Neutrophil (primary cell): ENCODE measurements at regions not wholly inside any gene's neighbourhood (a gene's known extent, or its start where the extent isn't known, plus 50 kb on each side); places are given as distances from the start of the nearest gene placed in this dataset.
"Not testable (repeated sequence)": the region's sequence is repeated elsewhere in the genome, so short reads cannot be mapped to it uniquely, and the experiment has no call there.

Experiments
- H3K27ac ChIP-seq: fragments of 200-600 bp; sonication (generic); 2 replicates; pipeline ENCODE4 v1.5.1; 2016; ENCODE audit warnings: mild to moderate bottlenecking, moderate library complexity
- H3K27me3 ChIP-seq: fragments of 200-600 bp; sonication (generic); 2 replicates; pipeline ENCODE4 v1.6.0; 2016; ENCODE audit warnings: mild to moderate bottlenecking
- H3K36me3 ChIP-seq: fragments of 200-600 bp; sonication (generic); 2 replicates; pipeline ENCODE4 v1.5.1; 2017
- H3K4me1 ChIP-seq, 2 experiments: fragments of 200-600 bp in 1 of 2; sonication (generic) in 1 of 2; 1 replicate in 1 of 2; 2 replicates in 1 of 2; pipeline versions ENCODE4 v1.5.1 to v1.6.1; 2013 to 2016; ENCODE audit warnings: low read depth in 1 of 2, low read length in 1 of 2, mild to moderate bottlenecking in 1 of 2, moderate library complexity in 1 of 2; ENCODE audit not compliant: control insufficient read depth in 1 of 2, insufficient read depth in 1 of 2
- H3K4me3 ChIP-seq, 2 experiments: fragments of 200-600 bp in 1 of 2; sonication (generic) in 1 of 2; 1 replicate in 1 of 2; 2 replicates in 1 of 2; pipeline ENCODE4 v1.5.1; 2013 to 2016; ENCODE audit warnings: low read depth in 1 of 2, low read length in 1 of 2, mild to moderate bottlenecking in 1 of 2, moderate library complexity in 1 of 2
- H3K9me3 ChIP-seq: fragments of 200-600 bp; sonication (generic); 2 replicates; pipeline ENCODE4 v1.5.1; 2016
- TF ChIP-seq, protein P1 (sequence below): fragments of 200-600 bp; sonication (generic); IDR thresholded peaks from 2 replicates; pipeline ENCODE4 v1.5.1; 2016; ENCODE audit warnings: antibody characterized with exemption

- H3K4me1 ChIP-seq, result no peaks in the 10 kb centered on the region
- no peaks in the 10 kb centered on the region for H3K27me3 ChIP-seq
- no peaks in the 10 kb centered on the region for H3K36me3 ChIP-seq
- TF ChIP-seq, protein P1, sequence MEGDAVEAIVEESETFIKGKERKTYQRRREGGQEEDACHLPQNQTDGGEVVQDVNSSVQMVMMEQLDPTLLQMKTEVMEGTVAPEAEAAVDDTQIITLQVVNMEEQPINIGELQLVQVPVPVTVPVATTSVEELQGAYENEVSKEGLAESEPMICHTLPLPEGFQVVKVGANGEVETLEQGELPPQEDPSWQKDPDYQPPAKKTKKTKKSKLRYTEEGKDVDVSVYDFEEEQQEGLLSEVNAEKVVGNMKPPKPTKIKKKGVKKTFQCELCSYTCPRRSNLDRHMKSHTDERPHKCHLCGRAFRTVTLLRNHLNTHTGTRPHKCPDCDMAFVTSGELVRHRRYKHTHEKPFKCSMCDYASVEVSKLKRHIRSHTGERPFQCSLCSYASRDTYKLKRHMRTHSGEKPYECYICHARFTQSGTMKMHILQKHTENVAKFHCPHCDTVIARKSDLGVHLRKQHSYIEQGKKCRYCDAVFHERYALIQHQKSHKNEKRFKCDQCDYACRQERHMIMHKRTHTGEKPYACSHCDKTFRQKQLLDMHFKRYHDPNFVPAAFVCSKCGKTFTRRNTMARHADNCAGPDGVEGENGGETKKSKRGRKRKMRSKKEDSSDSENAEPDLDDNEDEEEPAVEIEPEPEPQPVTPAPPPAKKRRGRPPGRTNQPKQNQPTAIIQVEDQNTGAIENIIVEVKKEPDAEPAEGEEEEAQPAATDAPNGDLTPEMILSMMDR, result no peak
- H3K27ac ChIP-seq, result no peak overlapping the region
- H3K4me3 ChIP-seq, result no peak overlapping the region
- no peaks in the 10 kb centered on the region for H3K9me3 ChIP-seq
Observed at GRCh38 chr4:174405923-174406322, 116.4 kb downstream of the HPGD start.

DNA sequence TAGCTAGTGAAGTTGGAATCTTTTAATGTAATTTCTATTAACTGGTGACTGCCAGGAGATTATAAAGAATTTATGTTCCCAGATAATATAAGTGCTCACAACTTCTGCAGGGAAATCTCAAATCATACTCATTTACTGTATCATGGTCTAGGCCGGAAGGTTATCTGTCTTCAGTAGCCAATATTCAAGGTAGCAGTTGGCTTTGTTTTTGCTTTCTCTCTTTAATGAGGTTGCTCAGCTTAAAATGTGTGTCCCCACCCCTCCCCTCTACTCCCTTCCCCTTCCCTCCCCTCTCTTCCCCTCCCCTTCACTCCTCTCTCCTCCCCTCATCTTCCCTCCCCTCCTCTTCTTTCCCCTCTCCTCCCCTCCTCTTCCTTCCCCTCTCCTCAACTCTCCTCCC is 117.6 kb downstream of the HPGD start:
- Histone ChIP-seq H3K9me3 (no peaks in the 10 kb centered on the region), H3K27ac (no peak overlapping the region), H3K4me1 (no peaks in the 10 kb centered on the region), H3K36me3 (no peaks in the 10 kb centered on the region), H3K27me3 (no peaks in the 10 kb centered on the region), H3K4me3 (no peak overlapping the region)
- TF ChIP-seq, protein P1, result no peak

DNA sequence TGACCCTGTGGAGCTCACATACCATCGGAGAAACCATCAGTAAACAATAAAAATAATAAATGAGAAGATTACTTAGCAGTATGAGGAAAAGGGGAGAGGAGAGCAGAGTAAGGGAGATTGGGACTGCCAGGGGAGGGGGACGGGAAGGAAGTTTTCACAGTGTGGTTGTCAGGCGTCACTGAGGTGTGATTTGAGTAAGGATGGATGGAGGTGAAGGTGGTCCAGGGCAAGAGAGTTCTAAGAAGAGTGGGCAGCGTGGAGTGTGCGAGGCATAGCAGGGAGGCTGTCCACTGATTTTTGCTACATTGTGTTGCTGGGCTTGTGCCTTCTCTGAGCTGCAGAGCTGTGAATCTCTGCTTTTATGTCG is 119.1 kb downstream of the HPGD start:
- no peaks in the 10 kb centered on the region for H3K9me3 ChIP-seq
- no peak overlapping the region for H3K4me3 ChIP-seq
- no peak overlapping the region for H3K27ac ChIP-seq
- H3K4me1 ChIP-seq, result no peaks in the 10 kb centered on the region
- TF ChIP-seq, protein P1, result no peak
- no peaks in the 10 kb centered on the region for H3K36me3 ChIP-seq
- no peaks in the 10 kb centered on the region for H3K27me3 ChIP-seq

DNA sequence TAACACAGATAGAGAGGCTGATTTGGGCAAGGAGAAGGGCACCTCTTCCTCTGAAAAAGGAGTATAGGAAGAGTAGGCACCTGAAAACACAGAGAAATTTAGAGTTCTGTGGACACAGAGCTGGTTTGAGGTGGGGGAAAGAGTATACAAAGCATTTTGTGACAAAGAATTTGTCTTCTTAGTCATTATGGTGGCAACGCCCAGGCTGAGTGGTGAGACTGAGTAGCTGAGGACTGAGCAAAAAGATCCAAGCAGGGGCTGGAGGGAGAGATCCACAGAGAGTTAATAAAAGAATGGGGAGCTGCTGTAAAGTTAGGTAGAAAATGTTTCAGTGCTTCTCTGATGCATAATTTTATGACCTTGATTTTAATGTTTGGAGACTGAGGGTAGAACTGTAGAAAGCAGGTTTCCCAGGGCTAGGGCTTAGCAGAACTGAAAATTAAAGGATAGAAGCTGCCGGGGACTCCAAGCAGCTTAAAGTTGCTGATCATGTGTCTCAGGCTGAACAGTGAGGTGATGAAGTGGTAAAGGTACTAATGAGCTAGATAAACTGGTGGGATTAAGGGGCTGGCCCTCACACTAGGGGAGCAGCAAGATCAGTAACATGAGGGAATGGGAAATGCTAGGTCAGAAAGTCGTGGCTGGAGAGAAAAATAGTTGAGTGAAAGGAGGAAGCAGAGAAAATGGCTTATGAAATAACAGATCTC is 118.9 kb downstream of the CEP44 start:
- Histone ChIP-seq H3K4me1 (no peaks in the 10 kb centered on the region), H3K4me3 (no peak overlapping the region), H3K9me3 (no peaks in the 10 kb centered on the region), H3K27me3 (no peaks in the 10 kb centered on the region), H3K27ac (no peak overlapping the region), H3K36me3 (no peaks in the 10 kb centered on the region)
- TF ChIP-seq, protein P1, result no peak

GRCh38 chr4:174401471-174402130 is 117.9 kb downstream of the CEP44 start:
- Histone ChIP-seq H3K27me3 (no peaks in the 10 kb centered on the region), H3K4me1 (no peaks in the 10 kb centered on the region), H3K27ac (no peak overlapping the region), H3K9me3 (no peaks in the 10 kb centered on the region), H3K36me3 (no peaks in the 10 kb centered on the region), H3K4me3 (no peak overlapping the region)
- TF ChIP-seq, protein P1, result no peak

DNA sequence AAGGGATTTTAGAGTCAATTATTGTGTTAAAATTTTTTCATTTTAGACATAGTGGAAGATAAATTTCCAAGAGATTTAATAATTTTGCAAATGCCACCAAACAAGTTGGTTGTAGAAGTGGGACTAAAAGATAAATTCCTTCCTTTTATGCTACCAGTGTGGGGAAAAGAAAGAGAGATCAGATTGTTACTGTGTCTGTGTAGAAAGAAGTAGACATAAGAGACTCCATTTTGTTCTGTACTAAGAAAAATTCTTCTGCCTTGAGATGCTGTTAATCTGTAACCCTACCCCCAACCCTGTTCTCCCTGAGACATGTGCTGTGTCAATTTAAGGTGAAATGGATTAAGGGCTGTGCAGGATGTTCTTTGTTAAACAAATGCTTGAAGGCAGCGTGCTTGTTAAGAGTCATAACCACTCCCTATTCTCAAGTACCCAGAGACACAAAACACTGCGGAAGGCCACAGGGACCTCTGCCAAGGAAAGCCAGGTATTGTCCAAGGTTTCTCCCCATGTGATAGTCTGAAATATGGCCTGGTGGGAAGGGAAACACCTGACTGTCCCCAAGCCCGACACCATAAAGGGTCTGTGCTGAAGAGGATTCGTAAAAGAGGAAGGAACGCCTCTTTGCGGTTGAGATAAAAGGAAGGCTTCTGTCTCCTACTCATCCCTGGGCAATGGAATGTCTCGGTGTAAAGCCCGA is 117.0 kb downstream of the CEP44 start:
- H3K27ac ChIP-seq, H3K4me1 ChIP-seq, H3K36me3 ChIP-seq, H3K4me3 ChIP-seq, H3K27me3 ChIP-seq, H3K9me3 ChIP-seq: not testable (repeated sequence)
